ENCODE measurements at regions not wholly inside any gene's neighbourhood (a gene's known extent, or its start where the extent isn't known, plus 50 kb on each side); places are given as distances from the start of the nearest gene placed in this dataset.

DNA sequence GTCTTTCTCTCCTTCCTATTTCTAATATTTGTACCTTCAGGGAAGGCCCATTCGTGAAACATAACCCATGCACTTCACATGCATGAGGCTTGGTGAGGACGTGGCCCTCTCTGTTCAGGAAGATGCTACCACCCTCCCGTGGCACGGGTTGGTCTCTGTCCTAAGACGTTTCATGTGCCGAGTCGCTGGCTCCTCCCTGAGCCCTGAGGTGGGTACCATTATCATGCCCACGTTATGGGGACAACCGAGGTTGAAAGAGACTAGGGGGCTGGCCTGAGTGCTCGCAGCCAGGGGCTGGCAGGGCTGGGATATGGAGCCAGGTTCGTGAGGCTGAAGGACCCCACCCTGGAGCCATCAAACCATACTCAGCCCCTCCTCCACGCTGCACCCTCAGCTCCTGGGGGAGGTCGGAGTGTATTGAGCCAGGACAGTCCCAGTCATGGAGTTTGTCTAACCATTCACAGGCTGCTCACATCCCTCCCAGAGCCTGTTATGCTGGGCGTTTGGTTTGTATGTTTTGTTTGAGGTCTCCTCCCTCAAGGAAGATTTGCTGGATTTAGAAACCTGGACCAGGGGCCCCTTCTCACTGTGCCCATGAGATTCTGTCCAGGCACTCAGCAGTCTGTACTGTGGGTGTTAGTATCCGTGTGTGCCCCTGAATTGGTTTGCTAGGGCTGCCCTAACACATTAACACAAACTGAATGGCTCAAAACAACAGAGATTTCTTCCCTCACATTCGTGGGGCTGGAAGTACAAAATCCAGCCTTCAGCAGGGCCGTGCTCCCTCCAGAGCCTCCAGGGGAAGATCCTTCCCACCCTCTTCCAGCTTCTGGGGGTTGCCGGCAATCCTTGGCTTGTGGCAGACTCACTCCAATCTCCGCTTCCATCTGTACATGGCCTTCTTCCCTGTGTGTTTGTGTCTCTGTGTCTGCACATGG, 88.3 kb downstream of the ANKRD60 start:
- DNase-seq (ENCODE audit: low read depth in 2 of 2) = no peak

DNA sequence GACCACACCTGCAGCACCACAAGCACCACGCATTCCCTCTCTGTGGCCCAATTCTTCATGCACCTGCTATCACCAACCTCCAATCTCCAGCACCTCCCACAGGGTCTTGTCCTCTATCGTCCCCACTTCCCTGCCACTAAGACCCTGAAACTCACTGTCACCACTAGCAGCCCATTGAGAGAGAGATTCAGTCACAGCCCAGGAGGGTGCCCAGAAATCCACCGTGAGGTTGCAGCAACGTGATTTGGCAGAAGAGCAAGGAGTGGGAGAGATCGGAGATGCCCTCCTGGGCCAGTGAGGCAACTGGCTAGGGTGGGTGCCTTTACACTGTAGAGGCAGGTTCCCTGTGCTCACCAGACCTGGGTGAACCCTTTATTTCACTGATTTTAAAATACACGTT, 90.1 kb downstream of the ANKRD60 start:
- no peak for DNase-seq (ENCODE audit: low read depth in 2 of 2)

DNA sequence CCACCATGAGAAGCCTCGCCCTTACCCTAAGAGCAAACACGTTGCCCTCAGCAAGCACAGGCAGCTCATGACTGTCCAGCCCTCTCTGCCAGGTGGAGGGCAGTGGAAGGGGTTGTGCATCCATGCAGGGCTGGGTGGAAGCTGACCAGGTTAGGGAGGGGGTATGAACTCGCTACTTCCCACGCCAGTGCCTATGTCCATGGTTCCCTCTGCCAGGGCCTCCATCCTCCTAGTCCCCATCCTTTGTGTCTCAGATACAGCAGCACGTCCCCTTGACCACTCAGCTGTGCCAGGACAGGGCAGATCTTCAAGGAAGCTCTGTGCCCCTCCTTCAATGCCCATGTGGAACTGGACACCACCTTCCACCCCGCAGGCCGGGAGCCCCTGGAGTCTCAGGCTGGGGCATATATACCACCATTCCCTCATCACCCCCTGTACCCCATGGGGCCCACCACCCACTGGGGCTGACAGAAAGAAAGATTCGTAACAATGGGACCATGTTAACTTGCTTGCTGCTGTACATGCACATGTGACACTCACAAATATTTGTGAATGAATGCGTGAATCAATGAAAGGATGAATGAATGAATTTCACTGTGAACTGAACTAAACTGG, 90.7 kb downstream of the ANKRD60 start:
- no peak for DNase-seq (ENCODE audit: low read depth in 2 of 2)

DNA sequence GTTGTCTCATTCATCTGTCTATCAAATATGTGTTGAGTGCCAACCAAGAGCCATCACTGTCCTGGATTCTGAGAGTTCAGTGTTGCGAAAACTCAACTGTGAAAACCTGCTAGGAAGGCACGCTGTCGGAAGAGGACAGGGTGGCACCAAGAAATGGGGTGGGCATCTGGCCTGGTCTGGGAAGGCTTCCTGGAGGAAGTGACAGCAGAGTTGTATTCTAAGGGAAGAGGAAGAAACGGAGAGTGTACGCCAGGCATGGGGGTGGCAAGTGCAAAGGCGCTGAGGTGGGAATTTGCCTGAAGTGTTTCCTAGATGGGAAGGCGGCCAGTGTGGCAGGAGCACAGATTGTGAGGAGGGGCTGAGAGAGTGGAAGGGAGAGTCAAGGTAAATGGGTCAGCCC, 91.2 kb downstream of the ANKRD60 start:
- no peak for DNase-seq (ENCODE audit: low read depth in 2 of 2)

DNA sequence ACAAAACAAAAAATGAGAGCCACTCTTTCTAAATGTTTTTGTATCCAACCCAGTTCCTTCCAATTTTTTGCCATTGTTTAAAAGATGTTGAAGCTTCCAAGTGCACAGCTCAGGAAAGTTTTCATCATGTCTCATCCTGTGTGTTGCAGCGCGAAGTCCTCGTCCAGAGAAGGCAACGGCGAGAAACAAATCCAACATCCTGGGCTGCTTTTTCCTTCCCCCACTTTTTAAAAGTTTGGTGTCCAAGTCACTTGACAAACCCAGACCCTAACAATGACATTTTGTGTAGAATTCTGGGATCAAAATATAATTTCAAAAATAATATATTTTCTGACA, 92.3 kb downstream of the ANKRD60 start:
- no peak for DNase-seq (ENCODE audit: low read depth in 2 of 2)

DNA sequence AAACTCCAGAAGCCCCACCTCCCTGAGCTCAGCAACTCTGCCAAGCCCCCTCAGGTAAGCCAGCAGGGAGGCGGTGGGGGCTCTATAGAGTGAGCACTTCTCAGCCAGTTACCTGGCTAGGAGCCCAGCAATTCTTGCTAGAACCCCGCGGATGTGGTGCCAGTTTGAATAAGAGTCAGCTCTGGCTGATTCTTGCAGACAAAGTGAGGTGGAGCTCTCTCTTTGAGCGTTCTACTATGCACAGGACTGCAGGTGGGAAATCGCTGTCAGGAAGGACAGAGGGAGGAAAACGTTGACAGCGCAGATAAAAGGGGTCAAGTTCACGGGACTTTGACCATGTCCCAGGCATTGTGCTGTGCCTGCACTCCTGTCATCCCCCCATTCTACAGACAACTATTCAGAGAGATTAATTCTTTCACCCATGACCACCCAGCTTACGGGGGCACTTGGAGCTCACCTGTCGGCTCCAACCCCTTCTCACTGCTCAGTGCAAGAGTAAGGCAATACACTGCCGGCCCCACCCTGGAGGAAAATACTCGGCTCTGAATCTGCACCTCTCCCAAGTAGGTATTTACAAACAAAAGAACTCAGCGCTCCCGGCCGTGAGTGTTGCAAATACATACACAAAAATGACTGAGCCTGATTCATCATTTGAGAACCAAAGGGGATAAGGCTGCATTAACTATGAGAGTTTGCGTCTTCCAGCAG, 92.9 kb downstream of the ANKRD60 start:
- no peak for DNase-seq (ENCODE audit: low read depth in 2 of 2)

DNA sequence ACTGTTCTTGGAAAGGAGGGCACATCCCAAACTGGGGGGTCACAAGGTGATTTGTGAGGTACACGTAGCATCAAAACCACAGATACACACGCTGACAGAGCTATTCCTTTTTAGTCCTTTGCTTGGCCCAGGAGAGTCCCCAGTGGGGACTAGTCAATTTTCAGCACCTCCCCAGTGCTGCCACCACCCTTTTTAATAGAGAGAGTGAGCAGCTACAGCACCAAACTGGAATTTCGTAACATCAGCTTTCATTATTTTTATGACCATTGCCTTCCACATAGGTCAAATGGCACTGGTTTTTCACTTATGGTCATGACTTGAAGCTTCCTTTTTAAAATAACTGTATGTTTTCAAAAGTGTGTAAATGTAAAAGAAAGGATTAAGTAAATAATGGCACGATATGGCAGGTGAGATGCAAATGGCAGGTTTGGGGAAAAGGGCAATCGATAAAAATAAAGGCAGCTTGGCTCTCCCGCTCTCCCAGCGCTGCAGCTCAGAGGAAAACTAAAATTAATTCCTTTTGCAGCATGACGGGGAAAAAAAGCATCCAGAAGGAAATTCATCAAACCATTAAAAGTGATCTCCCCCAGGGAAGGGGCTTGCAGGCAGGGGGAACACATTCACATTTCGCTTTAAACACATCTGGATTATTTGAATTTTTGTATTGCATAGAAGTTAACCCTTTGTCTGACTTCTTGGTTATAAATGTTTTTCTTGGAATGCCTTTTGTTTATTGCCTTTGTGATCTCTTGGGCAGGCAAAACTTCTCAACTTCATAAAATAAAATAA, 95.2 kb downstream of the ANKRD60 start:
- DNase-seq (ENCODE audit: low read depth in 2 of 2) = no peak

DNA sequence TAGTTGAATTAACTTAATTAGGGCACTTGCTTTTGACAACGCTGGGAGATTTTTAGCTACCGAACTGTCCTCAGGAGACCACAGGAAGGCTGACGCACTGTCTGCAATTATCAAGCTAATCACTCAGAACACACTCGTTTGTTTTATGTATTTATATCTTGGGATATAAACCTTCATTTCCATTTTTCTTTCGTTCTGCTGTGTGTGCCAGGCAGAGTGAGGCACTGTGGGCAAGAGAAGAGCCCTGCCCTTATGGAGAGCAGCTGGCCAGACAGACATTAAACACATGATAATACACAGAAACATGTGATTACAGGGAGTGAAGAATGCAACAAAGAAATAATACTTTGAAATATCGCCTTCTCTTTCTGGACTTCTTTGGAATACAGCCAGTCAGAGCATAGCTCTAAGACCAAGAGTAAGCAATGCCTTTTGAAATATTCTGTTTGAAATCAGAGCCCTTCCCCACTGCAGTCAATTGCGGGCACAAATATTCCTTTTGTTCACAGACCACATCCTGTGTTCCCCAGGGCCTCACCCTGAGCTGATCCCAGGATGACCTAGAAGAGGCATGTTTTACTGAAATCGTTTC, 96.8 kb downstream of the ANKRD60 start:
- DNase-seq (ENCODE audit: low read depth in 2 of 2) = no peak

DNA sequence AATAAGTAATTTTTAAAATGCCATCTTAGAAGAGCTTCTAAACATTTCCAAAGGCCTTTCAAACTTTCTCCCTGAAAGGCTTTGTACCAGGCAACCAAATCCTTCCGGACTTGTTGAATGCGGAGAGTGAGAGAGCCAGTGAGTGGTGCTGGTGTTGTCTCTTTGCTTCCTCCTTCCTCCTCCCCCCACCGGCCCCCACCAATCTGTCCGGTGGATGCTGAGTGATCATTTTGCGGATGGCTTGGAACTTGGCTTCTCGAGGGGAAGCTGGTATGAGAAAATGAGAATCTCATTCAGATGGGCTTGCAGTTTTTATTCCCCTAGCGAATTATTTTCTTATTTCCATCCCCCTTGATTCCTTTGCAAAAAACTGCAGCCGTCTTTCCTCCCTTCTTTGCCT, 97.3 kb downstream of the ANKRD60 start:
- DNase-seq (ENCODE audit: low read depth in 2 of 2) = no peak

DNA sequence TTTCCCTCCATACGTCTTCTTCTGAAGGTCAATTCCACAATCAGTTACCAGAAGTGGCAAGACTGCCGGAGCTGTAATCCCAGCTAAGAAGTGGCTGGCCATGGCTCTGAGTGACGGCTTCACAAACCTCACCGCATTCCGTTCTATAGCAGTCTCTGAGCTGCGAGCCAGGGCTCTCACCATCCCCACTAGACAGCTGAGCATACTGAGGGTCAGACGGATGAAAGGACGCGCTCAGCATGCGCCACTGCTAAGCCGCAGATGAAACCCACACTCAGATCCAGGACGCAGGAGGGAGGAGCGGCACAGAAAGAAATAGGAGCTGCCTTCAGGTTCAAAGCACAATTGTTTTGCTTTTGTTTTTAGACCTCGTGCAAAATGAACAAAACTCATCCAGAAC, 97.9 kb downstream of the ANKRD60 start:
- DNase-seq (ENCODE audit: low read depth in 2 of 2) = no peak

DNA sequence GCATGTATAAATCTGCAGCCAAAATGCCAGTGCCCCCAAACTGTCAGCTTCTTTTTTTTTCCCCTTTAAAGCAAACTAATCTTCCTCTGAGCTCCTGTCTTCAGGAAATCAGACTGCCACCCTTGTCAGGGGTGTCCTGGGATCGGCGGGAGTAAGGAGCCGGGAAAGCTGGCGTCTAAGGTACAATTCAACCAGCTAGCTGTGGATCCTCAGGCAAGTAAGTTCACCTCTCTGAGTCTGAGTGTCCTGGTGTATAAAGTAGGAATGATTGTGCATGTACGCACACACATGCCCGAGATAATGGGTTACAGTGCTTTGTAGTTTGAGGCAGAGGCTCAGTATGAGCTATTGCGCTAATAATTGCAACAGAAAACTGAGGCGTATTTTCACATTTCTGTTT, 98.3 kb downstream of the ANKRD60 start:
- no peak for DNase-seq (ENCODE audit: low read depth in 2 of 2)

DNA sequence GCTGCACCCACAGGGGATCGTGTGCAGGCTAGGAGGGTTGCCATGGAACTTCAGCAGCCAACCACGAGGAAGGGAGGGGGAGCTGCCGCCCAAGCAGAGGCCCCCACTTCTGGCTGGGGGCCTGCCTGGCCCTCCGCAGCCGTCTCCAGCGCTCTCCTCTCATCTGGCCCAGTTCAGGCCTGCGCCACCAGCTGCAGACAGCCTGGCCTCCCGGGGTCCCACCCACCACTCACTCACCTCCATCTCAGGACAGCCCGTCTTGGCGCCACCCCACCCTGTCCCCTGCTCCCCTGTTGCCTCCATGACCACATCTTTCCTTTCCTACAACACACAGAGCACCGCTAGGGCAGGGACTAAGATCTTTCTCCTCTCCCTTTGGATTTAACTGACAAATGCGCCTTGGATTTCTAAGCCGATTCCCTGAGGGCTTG, 98.7 kb downstream of the ANKRD60 start:
- no peak for DNase-seq (ENCODE audit: low read depth in 2 of 2)

DNA sequence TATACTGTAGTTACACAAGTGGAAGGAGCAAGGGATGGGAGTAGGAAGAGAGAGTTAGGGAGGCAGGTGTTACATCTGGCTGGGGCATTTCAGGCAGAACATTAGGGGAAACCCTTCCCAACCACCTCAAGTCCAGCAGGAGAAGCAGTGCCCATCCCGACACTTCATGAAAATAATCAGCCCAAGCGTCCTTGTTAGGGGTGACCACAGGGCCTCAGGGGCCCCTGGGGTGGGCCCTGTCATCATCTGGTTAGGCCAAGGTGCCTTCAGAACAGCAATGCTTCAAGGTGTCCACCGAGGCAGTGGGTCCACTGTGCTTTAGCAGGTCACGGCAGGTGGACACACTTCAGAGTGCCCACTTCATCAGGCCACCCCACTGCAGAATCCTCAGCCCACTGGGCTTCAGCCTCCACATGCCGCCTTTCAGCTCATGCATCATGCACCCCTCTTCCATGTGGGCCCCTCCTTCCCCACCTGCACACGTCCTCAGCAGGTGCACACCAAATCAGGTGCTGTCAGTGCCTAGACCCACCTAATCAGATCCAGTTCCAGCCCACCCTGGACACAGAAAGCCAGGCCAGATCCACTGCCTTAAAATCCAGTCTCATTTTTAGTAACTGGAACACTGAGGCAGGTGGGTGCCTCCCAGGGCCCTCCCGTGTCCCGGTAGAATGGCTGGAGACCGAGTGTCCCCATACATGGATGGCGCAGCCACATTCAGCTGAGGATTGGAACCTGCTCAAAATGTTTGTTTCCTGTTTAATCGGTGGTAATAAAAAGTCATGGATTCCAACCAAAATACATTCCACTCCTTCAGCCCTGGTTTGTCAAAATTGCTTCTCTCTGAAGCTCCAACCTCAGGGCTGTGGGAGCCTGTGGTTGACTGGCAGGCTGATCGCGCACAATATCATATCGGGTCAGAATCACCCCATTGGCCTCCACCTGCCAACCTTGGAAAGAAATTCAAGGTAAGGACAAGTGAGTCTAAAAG, 99.5 kb downstream of the ANKRD60 start:
- DNase-seq (ENCODE audit: low read depth in 2 of 2) = no peak

DNA sequence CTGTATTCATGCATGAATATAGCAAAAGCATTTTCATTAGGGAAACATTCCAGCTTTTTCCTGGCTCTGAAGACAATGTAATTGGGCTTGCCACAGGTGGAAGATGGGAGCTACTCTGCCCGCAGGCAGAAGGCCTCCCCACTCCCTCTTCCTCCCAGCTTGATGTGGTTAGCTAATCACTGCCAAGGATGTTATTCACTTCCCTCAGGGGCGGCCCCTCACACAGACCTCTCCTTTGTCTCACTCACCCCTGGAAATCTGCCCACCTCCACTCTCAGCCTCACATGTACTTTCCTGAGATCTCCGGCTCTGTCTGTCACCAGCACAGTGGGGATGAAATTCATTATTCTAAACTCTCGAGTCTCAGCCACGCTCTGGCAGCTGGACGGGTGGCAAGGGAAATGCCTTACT, 100.7 kb downstream of the ANKRD60 start:
- no peak for DNase-seq (ENCODE audit: low read depth in 2 of 2)

DNA sequence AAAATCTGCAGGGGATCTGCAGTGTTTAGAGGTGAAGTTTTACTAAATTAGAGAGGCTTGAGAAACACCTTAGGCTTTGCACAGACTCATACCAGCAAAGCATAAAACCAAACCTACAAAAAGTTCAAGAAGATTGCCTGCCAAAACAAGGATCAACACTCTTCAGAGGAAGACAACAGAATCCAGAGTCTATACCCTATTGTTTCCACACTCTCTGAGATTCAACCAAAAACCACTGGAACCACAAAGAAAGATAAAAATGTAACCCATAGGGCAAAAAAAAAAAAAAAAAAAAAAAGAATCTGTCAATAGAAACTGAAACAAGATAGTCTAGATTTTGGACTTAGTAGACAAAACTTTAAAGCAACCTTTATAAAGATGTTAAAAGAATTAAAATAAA, 102.7 kb downstream of the ANKRD60 start:
- DNase-seq (ENCODE audit: low read depth in 2 of 2) = no peak

DNA sequence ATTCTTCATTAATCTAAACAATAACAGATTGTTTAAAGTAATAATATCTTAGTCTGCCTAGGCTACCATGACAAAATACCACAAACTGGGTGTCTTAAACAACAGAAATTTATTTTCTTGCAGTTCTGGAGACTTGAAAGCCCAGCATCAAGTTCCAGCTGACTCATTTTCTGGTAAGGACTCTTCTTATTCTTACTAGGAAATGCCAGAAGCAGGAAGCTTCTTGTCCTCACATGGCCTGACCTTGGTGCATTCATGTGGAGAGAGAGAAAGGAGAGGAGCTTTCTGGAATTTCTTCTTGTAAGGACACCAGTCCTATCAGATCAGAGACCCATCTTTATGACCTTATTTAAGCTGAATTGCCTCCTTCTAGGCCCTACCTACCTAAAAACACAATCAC, 110.5 kb downstream of the ANKRD60 start:
- DNase-seq (ENCODE audit: low read depth in 2 of 2) = no peak

DNA sequence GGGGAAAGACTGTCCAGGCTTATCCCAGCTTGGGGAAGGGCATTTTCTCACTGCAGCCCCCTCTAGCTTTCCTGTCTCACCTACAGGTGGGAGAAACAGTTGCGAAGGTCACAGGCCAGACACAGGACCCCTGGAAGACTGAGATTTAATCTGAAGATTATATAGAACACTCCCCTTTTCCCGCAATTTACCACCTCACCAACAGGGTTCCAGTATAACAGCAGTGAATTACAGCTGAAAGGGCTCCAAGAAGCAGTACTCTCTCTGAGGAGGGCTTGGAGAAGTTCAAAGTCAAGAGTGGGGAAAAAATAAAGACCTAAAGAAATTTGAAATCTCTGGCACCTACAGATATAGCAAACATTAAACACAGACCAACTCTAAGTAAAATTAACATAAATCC, 111.9 kb downstream of the ANKRD60 start:
- DNase-seq (ENCODE audit: low read depth in 2 of 2) = no peak

DNA sequence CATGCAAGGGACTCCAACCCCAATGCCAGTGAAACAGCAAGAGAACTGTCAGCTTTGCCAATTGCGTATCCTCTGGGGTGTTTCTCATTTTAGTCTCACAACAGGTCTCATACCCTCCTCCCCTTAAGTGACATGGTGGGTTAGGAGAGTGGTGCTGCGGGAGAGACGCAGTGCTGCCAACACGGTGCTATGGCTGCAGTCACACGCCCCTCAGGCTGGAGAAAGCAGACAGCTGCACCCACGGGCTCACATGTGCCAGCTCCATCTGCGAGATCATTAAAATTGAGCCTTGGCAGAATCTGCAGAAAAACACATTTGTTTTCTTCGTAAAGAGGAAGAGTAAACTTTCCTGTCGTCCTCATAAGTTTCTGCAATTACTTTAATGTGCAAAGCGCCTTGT, 114.7 kb downstream of the ANKRD60 start:
- DNase-seq (ENCODE audit: low read depth in 2 of 2) = no peak

DNA sequence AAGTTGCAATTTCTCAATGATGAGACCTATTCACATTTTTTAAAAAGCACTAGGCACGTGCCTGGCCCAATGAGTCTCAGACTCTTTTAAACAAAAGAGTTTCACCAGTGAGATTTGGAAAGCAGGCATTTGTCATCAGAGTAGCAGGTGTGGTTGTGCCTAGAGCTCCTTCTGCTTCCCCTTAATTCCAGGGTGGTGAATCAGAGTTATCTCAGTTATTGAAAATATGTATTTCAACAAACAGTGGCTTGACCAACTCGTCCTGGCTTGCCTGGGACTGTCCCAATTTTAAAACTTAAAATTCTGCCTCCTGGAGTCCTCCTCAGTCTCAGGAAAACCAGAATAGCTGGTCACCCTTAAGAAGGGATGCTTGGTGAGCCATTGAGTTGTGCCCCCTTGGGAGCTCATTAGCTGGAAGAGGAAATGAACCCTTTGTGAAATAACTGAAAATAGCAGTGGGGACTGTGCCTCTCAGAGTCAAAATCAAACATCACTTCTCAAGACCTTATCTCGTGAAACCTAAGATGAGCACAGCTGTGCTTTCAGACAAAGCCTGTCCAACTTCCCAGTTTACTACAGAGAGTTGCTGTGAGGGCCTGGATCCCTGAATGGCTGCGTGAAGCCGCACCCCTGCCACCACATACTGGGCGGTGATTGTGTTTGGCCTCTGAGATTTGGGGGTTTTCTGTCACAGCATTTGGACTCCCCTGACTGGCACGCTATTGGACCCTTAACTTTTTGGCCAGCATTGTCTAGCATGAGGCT, 116.3 kb downstream of the ANKRD60 start:
- no peak for DNase-seq (ENCODE audit: low read depth in 2 of 2)

All from stimulated activated CD4-positive, alpha-beta T cell treated with anti-CD3 and anti-CD28 coated beads, Interleukin-12 subunit alpha, Interleukin-12 subunit beta, amount 100 ng/mL, for 24 hours (primary cell).